22Rv1 (cell line): ENCODE measurements at regions not wholly inside any gene's neighbourhood (a gene's known extent, or its start where the extent isn't known, plus 50 kb on each side); places are given as distances from the start of the nearest gene placed in this dataset.

Experiments
- ZFX ChIP-seq: fragments of 450-650 bp; IDR thresholded peaks from 2 replicates; pipeline ENCODE4 v1.6.1; 2017; ENCODE audit warnings: antibody characterized with exemption, borderline replicate concordance
- TF ChIP-seq, protein P1 (sequence below): fragments of 450-650 bp; IDR thresholded peaks from 2 replicates; pipeline ENCODE4 v1.5.1; 2017; ENCODE audit warnings: mild to moderate bottlenecking

DNA sequence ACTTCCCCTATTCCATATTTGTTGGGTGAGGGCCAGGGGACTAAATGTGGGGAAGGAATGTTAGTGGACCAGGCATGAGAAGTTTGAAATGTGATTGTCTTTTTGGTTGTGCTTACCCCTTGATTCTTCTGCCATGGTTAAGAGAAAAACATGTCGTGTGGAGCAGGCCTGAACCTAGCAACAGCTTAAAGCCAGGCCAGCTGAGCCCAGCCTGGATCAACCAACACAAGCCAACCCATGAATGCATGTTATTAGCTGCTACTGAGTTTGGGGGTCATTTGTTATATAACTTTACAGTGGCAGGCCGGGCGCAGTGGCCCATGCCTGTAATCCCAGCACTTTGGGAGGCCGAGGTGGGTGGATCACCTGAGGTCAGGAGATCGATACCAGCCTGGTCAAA lies 52.4 kb upstream of the TRIO start:
- TF ChIP-seq, protein P1, sequence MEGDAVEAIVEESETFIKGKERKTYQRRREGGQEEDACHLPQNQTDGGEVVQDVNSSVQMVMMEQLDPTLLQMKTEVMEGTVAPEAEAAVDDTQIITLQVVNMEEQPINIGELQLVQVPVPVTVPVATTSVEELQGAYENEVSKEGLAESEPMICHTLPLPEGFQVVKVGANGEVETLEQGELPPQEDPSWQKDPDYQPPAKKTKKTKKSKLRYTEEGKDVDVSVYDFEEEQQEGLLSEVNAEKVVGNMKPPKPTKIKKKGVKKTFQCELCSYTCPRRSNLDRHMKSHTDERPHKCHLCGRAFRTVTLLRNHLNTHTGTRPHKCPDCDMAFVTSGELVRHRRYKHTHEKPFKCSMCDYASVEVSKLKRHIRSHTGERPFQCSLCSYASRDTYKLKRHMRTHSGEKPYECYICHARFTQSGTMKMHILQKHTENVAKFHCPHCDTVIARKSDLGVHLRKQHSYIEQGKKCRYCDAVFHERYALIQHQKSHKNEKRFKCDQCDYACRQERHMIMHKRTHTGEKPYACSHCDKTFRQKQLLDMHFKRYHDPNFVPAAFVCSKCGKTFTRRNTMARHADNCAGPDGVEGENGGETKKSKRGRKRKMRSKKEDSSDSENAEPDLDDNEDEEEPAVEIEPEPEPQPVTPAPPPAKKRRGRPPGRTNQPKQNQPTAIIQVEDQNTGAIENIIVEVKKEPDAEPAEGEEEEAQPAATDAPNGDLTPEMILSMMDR: no peak
- TF ChIP-seq ZFX: no peak
